Cerebellar nuclear complex (tissue), 1 donor: ENCODE measurements at regions not wholly inside any gene's neighbourhood (a gene's known extent, or its start where the extent isn't known, plus 50 kb on each side); places are given as distances from the start of the nearest gene placed in this dataset.

Experiments
- DNase-seq, 2 experiments: peaks; one replicate each; lab custom pipeline; 2025; lab: John Stamatoyannopoulos, UW

- DNase-seq: no peak
These were observed 271.2 kb upstream of the SETBP1 start for GRCh38 chr18:44409515-44409914.

- no peak for DNase-seq
These were observed 269.9 kb upstream of the SETBP1 start for GRCh38 chr18:44410740-44411139.

- DNase-seq: no peak
These were observed 269.3 kb upstream of the SETBP1 start for GRCh38 chr18:44411262-44411905.

GRCh38 chr18:44411976-44412375 is 268.7 kb upstream of the SETBP1 start:
- no peak for DNase-seq

DNA sequence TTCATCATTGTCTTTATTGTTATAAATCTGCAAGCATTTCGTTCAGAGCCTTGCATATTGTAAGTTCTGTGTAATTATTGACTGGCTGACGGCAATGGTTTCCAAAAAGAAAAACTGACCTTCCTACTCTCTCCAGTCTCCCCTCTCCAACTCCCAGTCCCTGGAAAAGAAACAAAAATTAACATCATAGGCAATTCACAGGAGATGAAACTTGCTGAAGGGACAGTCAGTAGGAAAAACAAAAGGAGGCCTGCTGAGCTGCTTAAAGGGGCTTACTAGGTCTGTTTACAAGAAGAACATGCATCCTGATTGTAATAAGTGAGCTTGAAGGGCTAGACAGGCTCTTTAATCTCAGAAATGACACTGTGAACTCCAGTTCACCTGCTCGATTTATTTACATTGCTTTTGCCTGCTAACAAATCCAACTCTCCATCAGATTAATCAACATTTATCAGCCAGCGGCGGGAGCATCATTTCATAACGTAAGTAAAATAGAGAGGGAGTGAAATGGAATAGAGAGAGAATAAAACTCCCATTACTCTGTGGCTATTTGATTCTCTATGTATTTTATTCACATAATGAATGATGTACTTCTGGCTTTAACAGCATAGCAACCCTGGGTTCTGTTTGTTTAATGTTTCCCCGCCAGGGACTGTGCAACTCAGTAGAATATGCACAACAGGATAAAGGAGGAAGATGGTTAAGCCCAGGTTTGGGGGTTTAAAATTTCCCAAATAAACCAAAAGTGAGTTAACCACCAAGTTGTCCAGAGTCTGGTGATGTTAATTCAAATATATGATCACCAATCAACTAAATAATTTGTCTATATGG is 256.7 kb upstream of the SETBP1 start:
- no peak for DNase-seq

- no peak for DNase-seq
These were observed 256.0 kb upstream of the SETBP1 start for GRCh38 chr18:44424645-44425035.

DNA sequence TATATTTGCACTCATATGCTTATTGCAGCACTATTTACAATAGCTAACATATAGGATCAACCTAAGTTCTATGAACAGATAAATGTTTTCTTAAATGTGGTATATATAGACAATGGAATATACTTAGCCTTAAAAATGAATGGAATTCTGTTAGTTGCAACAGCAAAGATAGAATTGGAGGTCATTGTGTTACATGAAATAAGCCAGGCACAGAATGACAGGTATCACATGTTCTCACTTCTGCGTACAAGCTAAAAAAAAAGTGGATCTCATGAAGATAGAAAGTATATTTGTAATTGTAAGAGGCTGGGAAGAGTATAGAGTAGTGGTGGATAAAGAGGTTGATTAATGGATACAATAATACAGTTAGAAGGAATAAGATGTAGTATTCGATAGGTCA is 255.5 kb upstream of the SETBP1 start:
- DNase-seq: no peak

DNA sequence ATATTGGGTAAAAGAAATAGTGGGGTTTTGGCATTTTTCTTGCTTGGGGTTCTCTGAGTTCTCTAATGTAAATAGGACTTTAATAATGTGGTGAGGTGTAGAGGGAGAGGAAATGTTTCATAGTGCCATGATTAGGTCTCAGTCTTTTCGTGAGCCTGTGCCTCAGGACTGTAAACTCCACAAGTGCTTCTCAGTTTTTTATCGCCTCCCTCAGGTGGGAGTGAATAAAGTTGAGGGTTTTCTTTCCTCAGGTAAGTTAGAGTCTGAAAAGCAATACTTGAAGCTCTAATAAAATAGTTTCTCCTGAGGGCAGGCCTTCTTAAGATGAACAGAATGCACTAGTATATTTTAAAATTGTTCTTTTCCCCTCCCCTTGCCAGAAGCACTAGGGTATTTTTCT is 243.1 kb upstream of the SETBP1 start:
- no peak for DNase-seq

DNA sequence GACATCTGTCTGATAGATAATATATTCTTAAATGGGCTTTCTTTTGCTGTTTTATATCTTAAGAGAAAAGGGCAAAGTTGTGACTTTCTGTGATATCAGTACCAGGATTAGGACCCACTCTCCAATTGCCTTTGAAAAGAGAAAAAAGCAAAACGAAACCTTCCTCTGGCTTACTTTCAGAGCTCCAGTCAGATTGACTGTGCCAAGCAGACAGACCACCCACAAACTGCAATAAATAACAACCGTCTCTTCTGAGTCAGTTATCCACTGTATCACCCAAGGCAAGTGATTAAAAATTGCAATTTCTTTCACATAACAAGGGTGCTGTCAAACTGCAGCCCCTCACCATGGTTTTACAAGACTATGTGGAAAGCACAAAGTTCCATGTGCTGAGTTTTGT is 230.5 kb upstream of the SETBP1 start:
- no peak for DNase-seq

GRCh38 chr18:44452346-44452745 is 228.3 kb upstream of the SETBP1 start:
- no peak for DNase-seq

- DNase-seq: no peak
These were observed 227.2 kb upstream of the SETBP1 start for GRCh38 chr18:44453505-44453904.

DNA sequence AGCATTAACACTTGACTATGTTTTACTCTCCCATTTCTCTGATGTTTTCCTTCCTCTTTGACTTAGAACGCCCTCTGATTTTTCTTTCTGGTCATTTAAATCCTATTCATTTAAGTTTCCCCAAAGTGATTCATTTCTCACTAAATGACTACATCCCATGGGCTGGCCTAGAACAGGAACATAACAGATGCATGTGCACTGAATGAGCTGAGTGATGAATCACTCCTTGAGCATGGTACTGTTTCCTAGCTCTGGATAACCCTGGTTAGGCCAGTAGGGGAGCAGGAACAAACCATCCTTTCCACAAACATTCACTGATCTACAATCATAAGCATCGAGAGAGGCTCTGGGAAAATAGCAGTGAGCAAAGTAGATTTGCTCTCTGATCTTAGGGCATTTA is 221.9 kb upstream of the SETBP1 start:
- no peak for DNase-seq

GRCh38 chr18:44464398-44465180 is 216.1 kb upstream of the SETBP1 start:
- DNase-seq: no peak

DNA sequence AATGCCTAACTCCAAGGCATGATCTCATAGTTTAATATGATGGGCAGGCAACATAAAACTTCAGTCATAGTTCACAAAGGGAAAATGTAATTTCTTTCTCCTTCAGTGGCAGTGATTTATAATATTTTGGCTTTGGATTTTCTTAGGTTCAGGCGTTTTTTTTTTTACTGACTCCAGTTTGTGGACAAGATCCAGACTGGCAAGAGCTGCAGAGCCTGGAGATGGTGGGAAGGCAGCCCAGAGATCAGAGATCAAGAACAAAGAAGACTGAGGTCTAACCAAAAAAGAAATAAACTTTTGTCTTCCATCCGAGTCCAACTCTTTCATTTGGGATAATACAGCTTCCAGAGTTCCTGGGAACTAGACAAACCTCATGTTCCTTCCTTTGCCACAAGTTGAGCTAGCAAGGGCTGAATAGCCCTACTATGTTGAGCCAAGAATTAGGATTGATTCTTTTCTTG is 215.3 kb upstream of the SETBP1 start:
- DNase-seq: no peak

GRCh38 chr18:44466997-44467396 is 213.7 kb upstream of the SETBP1 start:
- no peak for DNase-seq

DNA sequence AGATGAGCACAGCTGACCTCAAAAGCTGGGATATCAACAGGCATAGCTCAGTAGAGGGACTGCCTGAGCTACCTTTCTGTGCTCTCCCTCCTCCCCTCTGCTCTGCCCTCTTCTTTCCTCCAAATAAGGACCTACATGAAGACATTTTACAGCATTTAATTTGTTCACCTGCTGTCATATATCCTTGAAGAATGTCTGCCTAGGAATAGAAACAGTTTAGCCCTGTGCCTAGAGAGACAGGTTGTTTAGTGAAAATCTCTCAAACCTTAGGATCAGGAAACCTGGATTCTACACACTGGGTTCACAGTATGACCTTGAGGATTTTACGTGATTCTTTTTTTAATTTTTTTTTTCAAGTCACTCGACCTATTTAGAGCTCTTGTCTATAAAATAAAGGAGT is 213.0 kb upstream of the SETBP1 start:
- DNase-seq: no peak

- no peak for DNase-seq
These were observed 207.2 kb upstream of the SETBP1 start for GRCh38 chr18:44473394-44474066.

DNA sequence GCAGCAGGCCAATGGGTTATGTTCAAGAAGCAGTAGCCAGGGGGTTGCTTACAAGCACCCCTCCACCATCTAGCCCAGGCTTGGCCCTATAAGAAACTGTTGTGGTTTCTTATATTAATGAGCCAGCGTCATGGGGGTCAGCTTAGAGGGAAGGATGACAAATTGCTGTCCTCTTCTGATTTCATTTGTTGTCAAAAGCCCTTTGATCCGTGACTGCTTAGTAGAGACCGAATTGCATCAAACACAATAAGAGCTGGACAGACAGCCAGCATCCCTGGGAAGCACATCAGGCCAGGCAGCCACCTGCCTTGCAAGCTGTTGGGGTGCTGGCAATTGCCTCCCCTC is 206.6 kb upstream of the SETBP1 start:
- DNase-seq: no peak

DNA sequence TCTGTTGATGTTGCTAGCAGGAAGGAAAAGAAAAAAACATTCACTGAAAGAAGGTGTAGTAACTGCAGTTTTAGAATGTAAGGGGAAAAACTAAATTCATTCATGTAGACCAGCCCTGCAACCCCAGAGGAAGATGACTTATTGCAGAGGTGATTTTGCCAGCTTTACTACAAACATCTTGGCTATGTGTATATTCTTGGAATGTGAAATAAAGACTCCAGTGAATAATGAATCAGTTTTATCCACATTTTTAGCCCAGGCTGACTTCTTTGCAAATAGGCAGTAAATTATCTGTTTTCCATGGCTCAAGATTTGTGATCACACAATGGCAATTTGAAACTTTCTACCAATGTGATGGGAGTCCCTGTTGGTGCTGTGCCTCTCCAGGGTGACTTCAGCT is 206.1 kb upstream of the SETBP1 start:
- no peak for DNase-seq

DNA sequence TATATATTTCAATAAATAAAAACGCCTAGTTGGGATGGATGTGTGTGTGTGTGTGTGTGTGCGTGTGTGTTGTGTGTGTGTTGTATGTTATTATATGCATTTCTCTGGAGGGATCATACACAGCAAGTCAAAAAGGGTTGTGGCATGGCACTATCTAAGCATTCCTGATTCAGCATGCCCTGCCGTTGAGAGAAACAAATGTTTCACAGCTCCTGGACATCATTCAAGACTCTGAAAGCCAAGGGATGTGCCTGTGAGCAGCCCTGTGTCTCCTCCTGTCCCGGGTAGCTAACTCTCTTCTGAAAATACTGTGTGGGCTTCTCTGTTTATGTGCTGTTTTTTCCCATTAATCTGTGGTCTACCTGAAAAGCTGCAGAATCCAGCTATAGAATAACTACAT is 197.9 kb upstream of the SETBP1 start:
- no peak for DNase-seq

- no peak for DNase-seq
These were observed 185.5 kb upstream of the SETBP1 start for GRCh38 chr18:44495151-44495550.

GRCh38 chr18:44497311-44497710 is 183.4 kb upstream of the SETBP1 start:
- DNase-seq: no peak
